Neural cell (in vitro differentiated cells): ENCODE measurements at regions not wholly inside any gene's neighbourhood (a gene's known extent, or its start where the extent isn't known, plus 50 kb on each side); places are given as distances from the start of the nearest gene placed in this dataset.

Source experiments
- CTCF ChIP-seq: fragments of 450-650 bp; IDR thresholded peaks from 2 replicates; pipeline ENCODE4 v1.5.1; 2014; ENCODE audit warnings: antibody characterized with exemption, mild to moderate bottlenecking, moderate library complexity; ENCODE audit not compliant: poor library complexity, severe bottlenecking
- EP300 ChIP-seq: fragments of 450-650 bp; conservative IDR thresholded peaks from 2 replicates; pipeline ENCODE4 v1.6.1; 2014; ENCODE audit warnings: antibody characterized with exemption, mild to moderate bottlenecking, moderate library complexity; ENCODE audit not compliant: poor library complexity, severe bottlenecking
- EZH2 ChIP-seq: fragments of 200-600, 300-800 bp; shearing (Covaris generic), sonication (generic); IDR thresholded peaks from 2 replicates; pipeline ENCODE4 v1.6.1; 2014; ENCODE audit warnings: antibody characterized with exemption, low read length, borderline replicate concordance, mild to moderate bottlenecking; ENCODE audit not compliant: insufficient read depth, poor library complexity, severe bottlenecking
- TF ChIP-seq, protein P1 (sequence below): IDR thresholded peaks from 2 replicates; pipeline ENCODE4 v1.6.1; 2012; ENCODE audit warnings: borderline replicate concordance

DNA sequence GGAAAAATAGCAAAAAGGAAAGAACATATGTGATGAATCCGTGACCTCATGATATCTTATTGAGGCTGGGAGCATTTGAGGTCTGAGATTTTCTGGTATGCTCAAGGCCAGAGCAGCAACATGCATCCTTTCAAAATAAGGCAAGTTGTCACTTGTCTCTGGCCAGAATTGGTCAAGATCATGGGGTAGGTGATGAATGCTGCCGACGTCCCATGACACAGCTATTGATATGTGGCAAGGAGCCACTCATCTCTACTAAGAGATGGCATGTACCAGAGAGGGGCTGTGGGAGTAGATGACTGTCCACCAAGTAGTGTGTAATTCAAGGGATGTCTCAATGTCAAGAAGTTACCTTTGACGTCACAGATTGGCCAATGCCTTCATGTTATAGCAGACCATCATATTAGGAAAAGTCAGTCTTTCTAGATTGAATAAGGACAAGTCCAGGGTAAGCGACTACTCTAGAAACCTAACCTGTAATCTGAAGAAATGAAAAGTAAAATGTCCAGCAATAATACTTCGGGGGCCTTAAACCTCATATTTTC, 527.4 kb downstream of the BMP2 start:
- TF ChIP-seq EP300 (no peak), CTCF (no peak), EZH2 (no peak)
- TF ChIP-seq, protein P1, sequence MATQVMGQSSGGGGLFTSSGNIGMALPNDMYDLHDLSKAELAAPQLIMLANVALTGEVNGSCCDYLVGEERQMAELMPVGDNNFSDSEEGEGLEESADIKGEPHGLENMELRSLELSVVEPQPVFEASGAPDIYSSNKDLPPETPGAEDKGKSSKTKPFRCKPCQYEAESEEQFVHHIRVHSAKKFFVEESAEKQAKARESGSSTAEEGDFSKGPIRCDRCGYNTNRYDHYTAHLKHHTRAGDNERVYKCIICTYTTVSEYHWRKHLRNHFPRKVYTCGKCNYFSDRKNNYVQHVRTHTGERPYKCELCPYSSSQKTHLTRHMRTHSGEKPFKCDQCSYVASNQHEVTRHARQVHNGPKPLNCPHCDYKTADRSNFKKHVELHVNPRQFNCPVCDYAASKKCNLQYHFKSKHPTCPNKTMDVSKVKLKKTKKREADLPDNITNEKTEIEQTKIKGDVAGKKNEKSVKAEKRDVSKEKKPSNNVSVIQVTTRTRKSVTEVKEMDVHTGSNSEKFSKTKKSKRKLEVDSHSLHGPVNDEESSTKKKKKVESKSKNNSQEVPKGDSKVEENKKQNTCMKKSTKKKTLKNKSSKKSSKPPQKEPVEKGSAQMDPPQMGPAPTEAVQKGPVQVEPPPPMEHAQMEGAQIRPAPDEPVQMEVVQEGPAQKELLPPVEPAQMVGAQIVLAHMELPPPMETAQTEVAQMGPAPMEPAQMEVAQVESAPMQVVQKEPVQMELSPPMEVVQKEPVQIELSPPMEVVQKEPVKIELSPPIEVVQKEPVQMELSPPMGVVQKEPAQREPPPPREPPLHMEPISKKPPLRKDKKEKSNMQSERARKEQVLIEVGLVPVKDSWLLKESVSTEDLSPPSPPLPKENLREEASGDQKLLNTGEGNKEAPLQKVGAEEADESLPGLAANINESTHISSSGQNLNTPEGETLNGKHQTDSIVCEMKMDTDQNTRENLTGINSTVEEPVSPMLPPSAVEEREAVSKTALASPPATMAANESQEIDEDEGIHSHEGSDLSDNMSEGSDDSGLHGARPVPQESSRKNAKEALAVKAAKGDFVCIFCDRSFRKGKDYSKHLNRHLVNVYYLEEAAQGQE, result no peak
